RWPE2 (cell line): ENCODE measurements at regions not wholly inside any gene's neighbourhood (a gene's known extent, or its start where the extent isn't known, plus 50 kb on each side); places are given as distances from the start of the nearest gene placed in this dataset.

Experiments used
- ATAC-seq: fragments of 200-7000 bp; cut with Tn5 transposase; 3 replicates; pipeline ENCODE4 v1.9.1; 2021; ENCODE audit warnings: low read depth
- DNase-seq: peaks from one replicate; pipeline ENCODE4 v3.0.0-alpha.2; 2020; ENCODE audit warnings: low spot score
- H3K27ac ChIP-seq: fragments of 450-650 bp; 2 replicates; pipeline ENCODE4 v1.5.1; 2017; ENCODE audit warnings: mild to moderate bottlenecking; ENCODE audit not compliant: poor library complexity, severe bottlenecking
- H3K27me3 ChIP-seq: fragments of 250-450 bp; sonication (Bioruptor Pico); 2 replicates; pipeline ENCODE4 v1.5.1; 2021; ENCODE audit warnings: mild to moderate bottlenecking, moderate library complexity; ENCODE audit not compliant: insufficient read depth, poor library complexity, severe bottlenecking
- H3K36me3 ChIP-seq: fragments of 250-450 bp; sonication (Bioruptor Pico); 2 replicates; pipeline ENCODE4 v1.5.1; 2020; ENCODE audit warnings: low read depth, mild to moderate bottlenecking, moderate library complexity
- H3K4me1 ChIP-seq: fragments of 250-450 bp; sonication (Bioruptor Pico); 2 replicates; pipeline ENCODE4 v1.5.1; 2021; ENCODE audit warnings: mild to moderate bottlenecking, moderate library complexity; ENCODE audit not compliant: insufficient read depth, poor library complexity, severe bottlenecking
- H3K4me3 ChIP-seq: fragments of 250-450 bp; sonication (Bioruptor Pico); 2 replicates; pipeline ENCODE4 v1.5.1; 2021; ENCODE audit warnings: mild to moderate bottlenecking, moderate library complexity; ENCODE audit not compliant: severe bottlenecking
- H3K9me3 ChIP-seq: fragments of 250-450 bp; sonication (Bioruptor Pico); 2 replicates; pipeline ENCODE4 v1.5.1; 2021; ENCODE audit warnings: mild to moderate bottlenecking, moderate library complexity; ENCODE audit not compliant: severe bottlenecking
- CTCF ChIP-seq: fragments of 450-650 bp; IDR thresholded peaks from one replicate; pipeline ENCODE4 v1.5.1; 2017; ENCODE audit warnings: mild to moderate bottlenecking, moderate library complexity; ENCODE audit not compliant: poor library complexity, severe bottlenecking

DNA sequence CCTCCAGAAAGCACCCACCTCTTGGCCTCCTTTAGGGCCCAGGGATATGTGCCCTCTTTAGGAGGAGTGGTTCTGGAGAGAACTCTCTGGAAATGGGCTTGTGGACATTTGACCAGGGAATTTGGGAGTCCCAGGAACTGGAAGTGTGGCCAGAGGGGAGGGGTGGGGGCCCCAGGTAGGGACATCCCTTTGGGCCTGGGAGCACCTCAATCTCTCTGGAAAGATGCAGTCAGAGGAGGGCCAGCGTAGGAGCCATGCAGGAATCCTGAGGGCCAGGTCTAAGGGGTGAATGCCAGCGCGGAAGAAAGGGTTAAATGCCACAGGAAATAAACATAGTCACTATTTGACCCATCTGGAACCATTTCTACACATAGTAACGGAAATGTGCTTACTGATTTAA, 50.3 kb upstream of the ITGA11 start:
- H3K9me3 ChIP-seq, result no peaks in the 10 kb centered on the region
- peaks cover 12% of the 10 kb centered on the region for H3K27me3 ChIP-seq
- DNase-seq, result no peak
- no peak for TF ChIP-seq CTCF
- no peaks in the 10 kb centered on the region for H3K4me1 ChIP-seq
- H3K36me3 ChIP-seq, result no peaks in the 10 kb centered on the region
- ATAC-seq, result no peak
- H3K4me3 ChIP-seq, result no peak overlapping the region
- no peak overlapping the region for H3K27ac ChIP-seq

DNA sequence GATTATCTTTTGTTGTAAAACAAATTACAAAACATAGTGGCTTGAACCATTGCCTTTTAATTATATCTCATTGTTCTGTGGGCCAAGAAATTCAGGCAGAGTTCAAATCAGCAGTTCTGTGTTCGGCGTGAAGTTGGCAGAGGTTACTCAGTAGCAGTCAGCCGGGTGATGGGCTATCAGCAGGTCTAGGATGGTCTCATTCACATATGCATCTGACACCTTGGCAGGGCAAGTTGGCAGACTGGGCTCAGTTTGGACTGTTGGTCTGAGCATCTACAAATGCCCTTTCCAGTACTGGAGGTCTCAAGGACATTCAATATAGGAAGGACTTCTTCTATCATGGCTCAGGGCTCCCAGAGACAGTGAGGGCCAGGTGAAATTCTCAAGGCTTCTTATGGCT, 51.2 kb upstream of the ITGA11 start:
- Histone ChIP-seq H3K4me1 (no peaks in the 10 kb centered on the region), H3K27me3 (peaks cover 12% of the 10 kb centered on the region), H3K4me3 (no peak overlapping the region), H3K36me3 (no peaks in the 10 kb centered on the region), H3K9me3 (no peaks in the 10 kb centered on the region), H3K27ac (no peak overlapping the region)
- no peak for DNase-seq
- ATAC-seq, result no peak
- no peak for TF ChIP-seq CTCF

- TF ChIP-seq CTCF, result no peak
- H3K36me3 ChIP-seq, result no peaks in the 10 kb centered on the region
- DNase-seq (no peak), ATAC-seq (no peak)
- H3K4me1 ChIP-seq, result no peaks in the 10 kb centered on the region
- no peak overlapping the region for H3K4me3 ChIP-seq
- H3K27ac ChIP-seq, result no peak overlapping the region
- H3K9me3 ChIP-seq, result no peaks in the 10 kb centered on the region
- H3K27me3 ChIP-seq, result peaks cover 12% of the 10 kb centered on the region
Measured at GRCh38 chr15:68484220-68484619, 52.3 kb upstream of the ITGA11 start.

DNA sequence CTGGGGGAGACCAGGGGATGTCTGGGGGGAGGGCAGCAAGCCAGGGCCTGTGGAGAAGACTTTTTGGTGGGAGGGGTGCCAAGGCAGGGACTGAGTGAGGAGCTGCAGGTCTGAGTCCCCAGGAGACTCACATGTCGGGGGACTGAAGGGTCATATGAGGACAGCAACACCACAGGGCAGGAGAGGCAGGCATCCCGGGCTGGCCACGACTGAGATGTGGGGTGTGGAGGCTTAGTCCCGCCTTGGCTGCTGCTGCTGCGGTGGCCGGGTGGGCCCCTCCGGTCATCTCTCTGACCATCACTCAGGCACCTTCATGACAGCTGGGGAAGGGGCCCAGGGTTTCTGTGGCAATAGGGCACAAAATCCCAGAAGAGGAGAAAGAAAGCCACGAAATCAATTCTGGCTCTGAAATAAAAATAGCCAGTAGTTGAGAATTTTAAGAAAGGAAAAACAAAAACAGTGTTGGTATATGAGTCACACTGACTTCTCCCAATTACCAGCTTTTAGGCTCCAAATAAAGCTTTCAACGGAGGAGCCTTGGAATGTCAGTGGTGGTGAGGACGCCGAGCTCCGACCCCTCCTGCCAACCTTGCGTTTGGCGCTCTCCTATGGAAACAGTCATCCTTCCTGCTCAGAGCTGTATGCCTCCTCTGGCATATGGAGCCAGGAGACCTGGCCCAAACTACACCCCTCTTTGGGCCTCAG, 52.9 kb upstream of the ITGA11 start:
- H3K27ac ChIP-seq, result no peak overlapping the region
- H3K4me1 ChIP-seq, result no peaks in the 10 kb centered on the region
- no peak overlapping the region for H3K4me3 ChIP-seq
- H3K27me3 ChIP-seq, result peaks cover 12% of the 10 kb centered on the region
- DNase-seq (no peak), ATAC-seq (no peak)
- no peaks in the 10 kb centered on the region for H3K9me3 ChIP-seq
- no peaks in the 10 kb centered on the region for H3K36me3 ChIP-seq
- TF ChIP-seq CTCF, result no peak

DNA sequence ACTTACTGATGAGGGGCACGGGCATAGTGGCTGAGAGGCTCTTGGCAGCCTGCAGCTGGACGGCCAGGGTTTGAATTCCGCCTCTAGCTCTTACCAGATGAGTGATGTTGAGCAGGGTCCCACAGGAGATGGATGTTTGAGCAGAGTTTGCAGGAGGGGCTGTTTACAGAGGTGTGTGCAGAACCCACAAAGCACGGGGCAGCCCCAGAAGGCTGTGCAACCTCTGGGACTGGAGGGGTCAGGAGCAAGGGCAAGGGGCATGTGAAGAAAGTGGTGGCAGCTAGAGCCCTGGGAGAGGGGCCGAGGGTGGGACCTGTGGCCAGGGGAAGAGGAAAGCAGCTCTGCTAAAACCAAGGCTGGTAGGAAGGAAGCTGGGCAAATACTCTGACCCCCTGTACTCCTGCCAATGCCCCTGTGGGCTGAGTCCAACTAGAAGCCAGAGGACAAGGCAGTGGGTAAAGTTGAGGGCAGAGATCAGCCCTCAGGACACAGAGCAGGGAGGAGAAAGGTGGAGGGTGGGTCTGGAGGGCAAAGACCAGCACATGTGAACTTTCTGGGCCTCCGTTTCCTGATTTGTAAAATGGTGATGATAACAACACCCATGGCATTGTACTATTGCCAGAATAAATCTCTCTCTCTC, 53.9 kb upstream of the ITGA11 start:
- DNase-seq, result no peak
- Histone ChIP-seq H3K9me3 (no peaks in the 10 kb centered on the region), H3K4me3 (no peak overlapping the region), H3K27me3 (peaks cover 12% of the 10 kb centered on the region), H3K4me1 (no peaks in the 10 kb centered on the region), H3K36me3 (no peaks in the 10 kb centered on the region), H3K27ac (no peak overlapping the region)
- no peak for TF ChIP-seq CTCF
- no peak for ATAC-seq
